Lower leg skin (tissue), 3 donors: ENCODE measurements at regions not wholly inside any gene's neighbourhood (a gene's known extent, or its start where the extent isn't known, plus 50 kb on each side); places are given as distances from the start of the nearest gene placed in this dataset.

Experiments used
- CTCF ChIP-seq, 3 donors: fragments of 450-650 bp; IDR thresholded peaks; one replicate each; pipeline ENCODE4 v1.5.1; 2016; ENCODE audit warnings: antibody characterized with exemption in 3 of 3, mild to moderate bottlenecking in 3 of 3, moderate library complexity in 2 of 3
- POLR2A ChIP-seq, 2 donors: fragments of 450-650 bp; IDR thresholded peaks; one replicate each; pipeline ENCODE4 v1.6.1; 2016 to 2017; ENCODE audit warnings: antibody characterized with exemption in 2 of 2, mild to moderate bottlenecking in 1 of 2, moderate library complexity in 1 of 2

- TF ChIP-seq CTCF (IDR thresholded peaks at IDR 0.05), result no peak
- TF ChIP-seq POLR2A (IDR thresholded peaks at IDR 0.05), result no peak
Measured at GRCh38 chr13:107387525-107387924, 819.6 kb upstream of the ARGLU1 start.
